ENCODE measurements at regions not wholly inside any gene's neighbourhood (a gene's known extent, or its start where the extent isn't known, plus 50 kb on each side); places are given as distances from the start of the nearest gene placed in this dataset.

DNA sequence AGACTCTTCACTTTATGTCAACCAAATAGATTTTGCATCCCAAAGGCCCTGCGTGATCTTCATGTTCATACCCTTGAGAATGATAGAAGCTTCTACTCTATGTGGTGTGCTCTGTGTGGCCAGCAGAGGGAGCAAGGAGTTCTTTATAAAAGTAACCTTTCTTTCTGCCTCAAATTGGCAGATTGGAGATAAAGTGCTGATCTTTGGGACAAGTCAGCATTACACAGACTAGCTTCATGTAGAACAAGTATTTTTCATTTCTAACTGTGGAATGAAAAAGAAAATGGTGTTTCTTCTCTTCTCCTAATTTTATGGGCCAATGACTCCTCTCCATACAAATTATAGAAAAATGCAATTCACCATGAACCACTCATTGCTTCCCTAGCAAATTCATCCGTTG lies 1214.1 kb downstream of the SORCS1 start:
- TF ChIP-seq, protein P1, sequence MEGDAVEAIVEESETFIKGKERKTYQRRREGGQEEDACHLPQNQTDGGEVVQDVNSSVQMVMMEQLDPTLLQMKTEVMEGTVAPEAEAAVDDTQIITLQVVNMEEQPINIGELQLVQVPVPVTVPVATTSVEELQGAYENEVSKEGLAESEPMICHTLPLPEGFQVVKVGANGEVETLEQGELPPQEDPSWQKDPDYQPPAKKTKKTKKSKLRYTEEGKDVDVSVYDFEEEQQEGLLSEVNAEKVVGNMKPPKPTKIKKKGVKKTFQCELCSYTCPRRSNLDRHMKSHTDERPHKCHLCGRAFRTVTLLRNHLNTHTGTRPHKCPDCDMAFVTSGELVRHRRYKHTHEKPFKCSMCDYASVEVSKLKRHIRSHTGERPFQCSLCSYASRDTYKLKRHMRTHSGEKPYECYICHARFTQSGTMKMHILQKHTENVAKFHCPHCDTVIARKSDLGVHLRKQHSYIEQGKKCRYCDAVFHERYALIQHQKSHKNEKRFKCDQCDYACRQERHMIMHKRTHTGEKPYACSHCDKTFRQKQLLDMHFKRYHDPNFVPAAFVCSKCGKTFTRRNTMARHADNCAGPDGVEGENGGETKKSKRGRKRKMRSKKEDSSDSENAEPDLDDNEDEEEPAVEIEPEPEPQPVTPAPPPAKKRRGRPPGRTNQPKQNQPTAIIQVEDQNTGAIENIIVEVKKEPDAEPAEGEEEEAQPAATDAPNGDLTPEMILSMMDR (IDR thresholded peaks at IDR 0.05; ENCODE audit: low read depth, low read length, poor library complexity, severe bottlenecking): peak; percentile 77
- TF ChIP-seq EZH2phosphoT487 (IDR thresholded peaks at IDR 0.05; ENCODE audit: borderline replicate concordance, low read length): no peak
